Mucosa of rectum (tissue), 2 donors: ENCODE measurements at regions not wholly inside any gene's neighbourhood (a gene's known extent, or its start where the extent isn't known, plus 50 kb on each side); places are given as distances from the start of the nearest gene placed in this dataset.

Experiments
- H3K27ac ChIP-seq, 2 donors: one replicate each; pipeline ENCODE4 v1.7.0; 2013; ENCODE audit warnings: inconsistent platforms in 2 of 2, low read depth in 2 of 2, low read length in 2 of 2
- H3K27me3 ChIP-seq, 2 donors: one replicate each; pipeline ENCODE4 v1.7.0; 2013; ENCODE audit warnings: low read length in 2 of 2; ENCODE audit not compliant: control insufficient read depth in 2 of 2, insufficient read depth in 2 of 2
- H3K36me3 ChIP-seq, 2 donors: one replicate each; pipeline ENCODE4 v1.7.0; 2013; ENCODE audit warnings: low read length in 2 of 2; ENCODE audit not compliant: control insufficient read depth in 2 of 2, insufficient read depth in 2 of 2
- H3K4me1 ChIP-seq, 2 donors: one replicate each; pipeline ENCODE4 v1.7.0; 2013; ENCODE audit warnings: low read length in 2 of 2, mild to moderate bottlenecking in 1 of 2; ENCODE audit not compliant: control insufficient read depth in 2 of 2, insufficient read depth in 2 of 2
- H3K4me3 ChIP-seq, 2 donors: one replicate each; pipeline ENCODE4 v1.7.0; 2013; ENCODE audit warnings: low read length in 2 of 2
- H3K9ac ChIP-seq, 2 donors: one replicate each; pipeline ENCODE4 v1.7.0; 2013; ENCODE audit warnings: low read length in 2 of 2, low read depth in 1 of 2, mild to moderate bottlenecking in 1 of 2
- H3K9me3 ChIP-seq, 2 donors: one replicate each; pipeline ENCODE4 v1.7.0; 2013; ENCODE audit warnings: low read length in 2 of 2; ENCODE audit not compliant: control insufficient read depth in 2 of 2
- donor health status: healthy.
- donor health status: Normal muscosa, but diverticular disease.

- Histone ChIP-seq H3K27ac (no peak overlapping the region), H3K4me1 (no peaks in the 10 kb centered on the region), H3K36me3 (no peaks in the 10 kb centered on the region), H3K9ac (no peak overlapping the region), H3K27me3 (no peaks in the 10 kb centered on the region), H3K4me3 (no peak overlapping the region), H3K9me3 (no peaks in the 10 kb centered on the region)
Measured at GRCh38 chr2:58921676-58922075, 680.6 kb upstream of the FANCL start.

- Histone ChIP-seq H3K36me3 (no peaks in the 10 kb centered on the region), H3K27ac (no peak overlapping the region), H3K27me3 (no peaks in the 10 kb centered on the region), H3K4me3 (no peak overlapping the region), H3K9me3 (no peaks in the 10 kb centered on the region), H3K9ac (no peak overlapping the region), H3K4me1 (no peaks in the 10 kb centered on the region)
Measured at GRCh38 chr2:58920001-58920400, 678.9 kb upstream of the FANCL start.

GRCh38 chr2:58919316-58919715 is 678.2 kb upstream of the FANCL start:
- no peaks in the 10 kb centered on the region for H3K9me3 ChIP-seq
- H3K27ac ChIP-seq, result no peak overlapping the region
- H3K9ac ChIP-seq, result no peak overlapping the region
- H3K27me3 ChIP-seq, result no peaks in the 10 kb centered on the region
- no peaks in the 10 kb centered on the region for H3K36me3 ChIP-seq
- no peak overlapping the region for H3K4me3 ChIP-seq
- H3K4me1 ChIP-seq, result no peaks in the 10 kb centered on the region

GRCh38 chr2:58918141-58918540 is 677.0 kb upstream of the FANCL start:
- Histone ChIP-seq H3K9ac (no peak overlapping the region), H3K27ac (no peak overlapping the region), H3K4me3 (no peak overlapping the region)

GRCh38 chr2:58917596-58917995 is 676.5 kb upstream of the FANCL start:
- no peak overlapping the region for H3K27ac ChIP-seq
- no peak overlapping the region for H3K4me3 ChIP-seq
- H3K9ac ChIP-seq, result no peak overlapping the region
- H3K27me3 ChIP-seq, result no peaks in the 10 kb centered on the region
- H3K36me3 ChIP-seq, result no peaks in the 10 kb centered on the region
- no peaks in the 10 kb centered on the region for H3K4me1 ChIP-seq
- H3K9me3 ChIP-seq, result no peaks in the 10 kb centered on the region

More at GRCh38 chr2:58918141-58918540, 677.0 kb upstream of the FANCL start:
- no peaks in the 10 kb centered on the region for H3K4me1 ChIP-seq
- H3K9me3 ChIP-seq, result no peaks in the 10 kb centered on the region
- H3K36me3 ChIP-seq, result no peaks in the 10 kb centered on the region
- H3K27me3 ChIP-seq, result no peaks in the 10 kb centered on the region

GRCh38 chr2:58916063-58916462 is 674.9 kb upstream of the FANCL start:
- H3K27ac ChIP-seq, result no peak overlapping the region
- H3K9ac ChIP-seq, result no peak overlapping the region
- H3K4me1 ChIP-seq, result no peaks in the 10 kb centered on the region
- no peaks in the 10 kb centered on the region for H3K9me3 ChIP-seq
- H3K27me3 ChIP-seq, result no peaks in the 10 kb centered on the region
- no peaks in the 10 kb centered on the region for H3K36me3 ChIP-seq
- H3K4me3 ChIP-seq, result no peak overlapping the region

- Histone ChIP-seq H3K27ac (no peak overlapping the region), H3K36me3 (no peaks in the 10 kb centered on the region), H3K27me3 (no peaks in the 10 kb centered on the region), H3K9ac (no peak overlapping the region), H3K4me1 (no peaks in the 10 kb centered on the region), H3K4me3 (no peak overlapping the region), H3K9me3 (no peaks in the 10 kb centered on the region)
Measured at GRCh38 chr2:58914733-58915505, 673.8 kb upstream of the FANCL start.

GRCh38 chr2:58913082-58913726 is 672.1 kb upstream of the FANCL start:
- Histone ChIP-seq H3K27me3 (no peaks in the 10 kb centered on the region), H3K27ac (no peak overlapping the region), H3K9ac (no peak overlapping the region), H3K4me3 (no peak overlapping the region), H3K36me3 (no peaks in the 10 kb centered on the region), H3K4me1 (no peaks in the 10 kb centered on the region), H3K9me3 (no peaks in the 10 kb centered on the region)

- no peaks in the 10 kb centered on the region for H3K36me3 ChIP-seq
- H3K27me3 ChIP-seq, result no peaks in the 10 kb centered on the region
- H3K9ac ChIP-seq, result no peak overlapping the region
- H3K9me3 ChIP-seq, result no peaks in the 10 kb centered on the region
- H3K27ac ChIP-seq, result no peak overlapping the region
- no peak overlapping the region for H3K4me3 ChIP-seq
- H3K4me1 ChIP-seq, result no peaks in the 10 kb centered on the region
Measured at GRCh38 chr2:58911877-58912276, 670.8 kb upstream of the FANCL start.

GRCh38 chr2:58908501-58909154 is 667.5 kb upstream of the FANCL start:
- Histone ChIP-seq H3K27ac (no peak overlapping the region), H3K4me1 (no peaks in the 10 kb centered on the region), H3K36me3 (no peaks in the 10 kb centered on the region), H3K9ac (no peak overlapping the region), H3K27me3 (no peaks in the 10 kb centered on the region), H3K4me3 (no peak overlapping the region), H3K9me3 (no peaks in the 10 kb centered on the region)
